HG02759 (cell line): ENCODE measurements at regions not wholly inside any gene's neighbourhood (a gene's known extent, or its start where the extent isn't known, plus 50 kb on each side); places are given as distances from the start of the nearest gene placed in this dataset.

Experiments
- ATAC-seq: cut with Tn5 transposase; IDR thresholded peaks from one replicate; pipeline ENCODE4 v1.9.1; 2021; ENCODE audit warnings: mild to moderate bottlenecking, moderate library complexity; ENCODE audit not compliant: unreplicated experiment

DNA sequence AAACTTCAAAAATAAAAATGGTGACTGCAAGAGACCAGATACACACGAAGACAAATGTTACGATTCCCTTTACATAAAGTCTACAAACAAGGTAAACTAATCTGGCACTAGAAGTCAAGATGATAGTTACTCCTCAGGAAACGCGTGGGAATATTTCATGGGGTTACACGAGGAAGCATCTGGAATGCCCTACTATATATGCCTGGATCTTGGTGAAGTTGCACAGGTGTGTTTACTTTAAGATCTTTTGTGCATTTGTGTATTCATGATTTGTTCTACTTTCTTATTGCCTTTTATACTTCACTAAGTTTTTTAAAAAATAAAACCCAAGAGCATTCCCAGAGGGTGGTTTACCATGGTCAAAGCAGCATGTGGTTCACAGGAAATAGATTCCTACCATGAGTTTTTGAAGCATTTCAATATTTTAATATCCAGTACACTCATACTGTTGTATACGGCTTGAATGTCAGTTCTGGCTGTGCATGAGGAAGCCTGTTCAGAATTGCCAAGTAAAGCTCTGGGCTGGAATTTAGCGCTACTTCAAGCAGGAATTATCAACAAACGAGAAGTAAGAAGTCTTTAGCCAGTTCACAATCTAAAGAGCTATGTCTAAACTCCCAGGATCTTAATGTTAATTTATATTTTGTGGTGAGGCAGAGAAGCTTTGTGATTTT is 239.8 kb upstream of the KLHL1 start:
- no peak for ATAC-seq

DNA sequence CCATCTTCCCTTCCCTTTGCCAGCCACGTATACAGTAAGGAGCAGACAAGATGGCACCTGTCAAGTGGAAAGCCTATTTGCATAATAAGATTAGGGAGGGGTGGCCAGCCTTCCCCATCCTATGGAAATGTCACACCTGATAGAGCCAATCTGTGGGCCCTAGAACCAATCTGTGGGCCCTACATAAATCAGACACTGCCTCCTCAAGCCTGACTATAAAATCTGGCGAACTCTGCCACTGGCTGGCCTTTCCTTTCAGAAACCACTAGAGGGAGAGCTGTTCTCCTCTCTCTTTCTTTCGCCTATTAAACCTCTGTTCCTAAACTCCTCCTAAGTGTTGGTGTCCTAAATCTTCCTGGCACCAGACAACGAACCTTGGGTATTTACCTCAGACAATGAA is 231.5 kb upstream of the KLHL1 start:
- no peak for ATAC-seq

DNA sequence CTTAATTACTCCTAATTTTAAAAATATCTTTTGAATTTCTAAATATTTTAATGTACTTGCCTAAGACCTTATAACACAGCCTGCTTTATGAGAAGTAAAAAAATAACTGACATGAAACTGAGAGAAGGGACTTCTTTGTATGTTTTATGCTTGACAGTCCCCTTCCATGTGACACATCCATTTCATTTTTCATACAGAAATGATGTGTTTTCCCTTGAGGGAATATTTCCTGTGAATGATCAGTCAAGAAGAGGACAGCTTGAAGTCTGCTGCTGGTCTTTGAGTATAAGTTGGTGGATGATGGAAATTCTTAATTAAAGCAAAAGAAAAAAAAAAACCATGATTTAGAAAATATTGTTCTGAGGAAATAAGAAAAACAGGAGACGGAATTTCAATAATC is 230.4 kb upstream of the KLHL1 start:
- ATAC-seq = no peak

DNA sequence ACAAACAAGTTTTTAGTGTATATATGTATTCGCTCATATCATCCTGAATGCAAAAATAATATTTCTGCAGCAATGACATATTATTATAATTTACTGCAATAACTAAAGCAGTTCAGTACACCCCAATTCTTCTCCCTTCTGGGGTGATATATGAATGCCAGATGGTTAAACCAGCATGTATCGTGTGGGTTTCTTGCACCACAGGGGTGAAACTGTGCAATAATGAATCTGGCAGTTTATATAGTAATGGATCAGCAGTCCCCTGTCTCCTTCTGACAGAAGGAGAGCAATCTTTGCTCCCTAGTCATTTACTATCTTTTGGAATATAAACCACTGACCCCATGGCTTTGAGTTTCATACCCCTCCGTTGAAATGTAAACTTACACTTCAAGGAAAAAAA is 228.6 kb upstream of the KLHL1 start:
- no peak for ATAC-seq

DNA sequence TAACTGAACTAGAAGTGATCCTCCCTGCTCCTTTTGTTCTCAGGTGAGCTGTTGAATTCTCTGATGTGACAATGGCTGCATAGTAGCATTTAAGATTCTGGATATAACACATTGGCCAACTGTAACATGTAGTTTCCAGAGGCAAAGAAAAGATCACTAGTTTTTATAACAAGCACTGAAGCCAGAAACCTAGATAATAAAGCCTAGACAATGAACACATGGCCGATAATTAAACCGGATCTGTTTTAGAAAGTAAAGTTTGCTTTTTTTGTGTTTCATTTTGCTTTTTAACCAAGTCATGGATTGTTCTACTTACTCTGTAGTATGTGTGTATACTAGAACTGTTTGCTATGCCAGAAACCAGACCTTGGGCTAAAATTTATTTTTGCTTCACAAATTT is 225.5 kb upstream of the KLHL1 start:
- no peak for ATAC-seq

DNA sequence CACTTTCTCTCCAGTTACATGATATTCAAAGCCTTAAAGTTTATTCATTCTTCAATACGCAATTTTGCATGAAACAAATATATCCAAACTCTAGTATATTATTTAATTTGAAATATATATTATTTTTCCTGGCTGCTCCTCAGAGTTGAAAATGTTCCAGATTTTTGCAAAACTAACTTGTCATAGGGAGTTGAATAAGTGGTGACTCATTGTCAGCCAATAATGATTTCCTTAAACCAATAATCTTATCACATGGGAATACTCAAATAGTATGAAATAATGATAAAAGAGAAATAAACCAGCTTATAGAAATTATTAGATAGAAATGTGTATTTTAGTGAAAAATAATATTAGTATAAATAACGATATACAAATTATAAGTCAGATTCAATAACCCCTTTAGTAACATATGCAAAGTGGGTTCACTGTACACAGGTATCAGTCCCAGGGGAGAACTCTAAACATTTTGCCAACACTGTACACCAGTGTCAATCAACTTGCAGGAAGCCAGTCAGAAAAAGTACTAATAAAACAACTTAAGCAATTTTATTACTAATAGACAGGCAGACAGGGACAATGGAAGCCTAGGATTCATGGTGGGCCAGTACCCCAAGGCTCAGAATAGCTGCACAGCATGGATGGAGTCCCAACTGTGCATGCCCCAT is 222.6 kb upstream of the KLHL1 start:
- no peak for ATAC-seq

DNA sequence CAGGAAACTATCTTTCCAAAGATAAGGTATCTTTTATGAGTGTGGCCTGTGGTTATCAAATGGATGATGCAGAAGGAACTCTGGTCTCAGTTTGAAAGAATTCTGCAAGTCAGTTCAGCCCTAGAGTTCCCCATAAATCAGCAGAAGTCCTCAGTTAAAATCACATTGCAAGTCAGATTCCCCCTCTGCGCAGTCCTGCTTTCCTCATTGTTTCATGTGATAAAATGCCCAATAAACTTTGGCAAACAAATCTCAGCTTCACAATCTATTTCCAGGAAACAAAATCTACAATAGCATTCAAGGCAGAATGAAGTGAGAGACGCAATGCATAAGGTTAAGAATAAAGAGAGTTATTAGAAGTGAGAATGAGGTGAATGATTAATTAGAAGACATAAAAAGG is 216.3 kb upstream of the KLHL1 start:
- ATAC-seq = no peak

DNA sequence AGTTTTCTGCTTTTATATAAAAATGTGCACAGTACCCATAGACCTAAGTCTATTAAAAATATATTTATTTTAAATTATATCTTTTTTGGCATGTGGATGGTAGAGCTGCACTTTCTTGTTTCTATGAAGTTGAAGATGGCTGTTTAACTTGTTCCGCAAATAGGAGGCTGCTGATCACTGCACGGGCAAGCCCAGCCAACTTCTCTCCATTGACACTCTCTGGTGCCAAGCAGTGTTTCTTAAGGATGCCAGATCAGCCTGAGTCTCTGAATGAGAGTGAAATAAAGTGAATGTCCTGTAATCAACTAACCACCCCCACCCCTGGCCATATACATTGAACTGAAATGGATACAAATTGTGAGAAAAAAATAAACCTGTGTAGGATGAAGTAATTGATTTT is 202.9 kb upstream of the KLHL1 start:
- no peak for ATAC-seq

DNA sequence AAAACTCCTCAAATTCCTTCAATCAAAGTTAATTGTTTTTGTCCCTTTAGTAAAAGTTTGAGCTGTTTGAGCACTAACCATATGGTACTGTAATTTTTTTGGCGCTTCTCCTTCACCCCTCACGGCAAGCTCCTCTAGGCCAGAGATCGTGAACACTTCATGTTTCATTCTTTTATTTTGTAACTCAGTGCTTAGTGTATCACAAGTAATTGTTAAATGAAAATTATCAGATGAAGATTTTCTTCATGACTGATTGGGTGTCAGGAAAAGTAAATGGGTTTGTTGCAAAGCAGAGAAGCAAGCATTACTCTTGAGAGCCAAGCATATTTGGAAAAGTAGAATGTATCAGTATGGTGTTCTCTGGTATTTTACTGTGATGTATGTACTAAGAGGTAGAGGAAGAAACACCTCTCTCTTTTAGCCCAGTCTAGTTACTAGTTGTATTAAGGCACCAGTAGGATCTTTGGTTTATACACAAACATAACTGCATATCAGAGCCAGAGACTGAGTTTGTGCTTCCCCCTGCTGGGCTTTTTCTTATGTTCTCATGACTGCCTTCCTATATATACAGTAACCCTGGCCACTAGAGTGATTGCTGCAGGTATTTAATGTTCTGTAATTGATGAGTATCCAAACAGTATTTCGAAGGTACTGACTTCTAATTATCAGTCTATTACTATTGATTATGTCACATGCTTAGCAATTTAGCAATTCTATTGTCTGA is 202.3 kb upstream of the KLHL1 start:
- no peak for ATAC-seq

DNA sequence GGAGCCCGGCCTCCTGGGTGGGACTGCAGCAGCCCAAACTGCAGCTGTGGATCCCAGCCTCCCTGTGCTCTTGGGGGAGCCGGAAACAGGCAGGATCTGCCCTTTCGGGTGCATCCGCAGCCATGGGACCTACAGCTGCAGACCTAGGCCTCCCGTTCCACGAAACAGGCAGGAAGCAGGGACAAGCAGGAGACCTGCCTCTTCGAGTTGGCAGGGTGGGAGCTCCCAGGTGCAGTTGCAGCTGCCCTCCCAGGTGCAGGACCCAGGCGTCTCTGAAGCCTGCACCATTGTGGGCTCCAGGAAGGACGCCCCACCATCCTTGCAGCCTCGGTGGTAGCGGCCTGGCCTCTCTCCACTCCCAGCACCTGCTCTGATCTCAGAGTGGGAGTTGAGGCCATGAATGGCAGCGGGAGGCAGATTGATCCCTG is 189.0 kb upstream of the KLHL1 start:
- no peak for ATAC-seq

DNA sequence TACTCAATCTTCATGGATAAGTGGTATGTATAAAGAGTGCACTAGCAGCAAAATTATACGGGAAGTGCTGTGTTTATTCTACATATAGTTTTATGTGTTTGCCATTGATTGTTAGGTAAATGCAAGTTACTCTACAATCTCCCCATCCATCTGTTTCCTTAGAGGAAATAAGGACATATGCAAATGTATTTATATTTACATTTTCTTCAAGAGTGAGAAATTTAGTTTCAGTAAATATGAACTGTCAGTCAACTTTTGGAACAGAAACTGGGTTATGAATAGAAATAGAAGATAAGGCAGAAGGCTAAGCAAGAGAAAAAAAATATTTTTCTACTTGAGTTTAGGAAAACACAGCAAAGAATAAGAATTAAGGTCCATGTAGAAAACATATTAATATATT is 176.1 kb upstream of the KLHL1 start:
- ATAC-seq = no peak

DNA sequence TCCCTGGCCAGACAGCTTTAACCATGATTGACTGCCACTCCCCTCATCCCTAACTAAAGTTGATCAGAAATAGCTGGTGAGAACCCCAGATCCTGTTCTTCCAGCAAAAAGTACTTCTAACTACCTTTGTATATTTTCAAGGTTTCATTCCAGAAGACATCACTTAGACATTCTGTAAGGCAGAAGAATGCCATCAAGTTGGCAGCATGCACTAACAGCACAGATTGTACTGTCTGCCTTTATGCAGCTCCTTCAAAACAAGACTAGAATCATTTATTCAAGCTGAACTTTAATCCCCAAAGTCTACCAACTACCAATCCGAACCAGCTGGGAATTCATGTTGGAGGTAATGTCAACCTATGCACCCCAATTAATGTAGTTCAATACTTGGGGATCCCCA is 167.6 kb upstream of the KLHL1 start:
- ATAC-seq = no peak

DNA sequence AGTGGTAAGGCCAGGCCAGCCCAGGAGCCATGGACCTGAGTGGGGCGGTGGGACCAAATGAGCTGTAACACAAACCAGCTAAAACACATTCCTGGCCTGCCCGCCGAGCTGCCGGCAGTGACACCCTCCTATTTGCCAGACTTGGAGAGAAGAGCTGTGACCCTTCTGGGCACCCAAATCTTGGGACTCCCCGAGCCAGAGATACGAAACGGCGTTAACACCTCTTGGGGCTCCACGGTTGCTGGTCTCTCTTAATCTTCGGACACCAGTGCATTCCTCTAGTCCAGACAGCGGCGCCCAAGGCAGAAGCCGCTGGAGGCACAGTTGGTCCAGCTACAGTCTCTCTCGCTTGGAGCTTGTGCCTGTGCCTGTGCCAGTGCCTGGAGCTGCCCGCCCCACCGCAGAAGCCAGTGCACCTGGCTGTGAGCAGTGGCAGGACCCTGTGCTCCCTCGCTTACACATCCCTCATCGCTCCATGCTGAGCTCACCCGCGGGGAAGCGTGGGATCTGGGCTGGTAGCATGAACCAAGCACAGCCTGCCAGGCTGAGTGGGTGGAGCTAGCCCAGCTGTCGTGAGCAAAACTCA is 147.2 kb upstream of the KLHL1 start:
- ATAC-seq = no peak

DNA sequence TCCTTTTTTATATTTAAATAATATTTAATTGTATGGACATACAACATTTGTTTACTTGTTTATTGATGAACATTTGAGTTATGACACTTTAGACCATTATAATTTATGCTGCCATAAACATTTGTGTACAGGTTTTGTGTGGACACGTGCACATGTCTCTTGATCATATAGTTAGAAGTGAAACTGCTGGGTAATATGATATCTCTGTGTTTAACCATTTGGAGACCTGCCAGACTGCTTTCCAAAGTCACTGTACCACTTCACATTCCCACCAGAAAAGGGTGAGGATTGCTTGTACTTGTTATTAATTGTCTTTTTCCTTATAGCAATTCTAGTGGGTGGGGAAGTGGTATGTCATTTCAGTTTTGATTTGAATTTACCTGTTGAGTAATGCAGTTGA is 145.6 kb upstream of the KLHL1 start:
- no peak for ATAC-seq

DNA sequence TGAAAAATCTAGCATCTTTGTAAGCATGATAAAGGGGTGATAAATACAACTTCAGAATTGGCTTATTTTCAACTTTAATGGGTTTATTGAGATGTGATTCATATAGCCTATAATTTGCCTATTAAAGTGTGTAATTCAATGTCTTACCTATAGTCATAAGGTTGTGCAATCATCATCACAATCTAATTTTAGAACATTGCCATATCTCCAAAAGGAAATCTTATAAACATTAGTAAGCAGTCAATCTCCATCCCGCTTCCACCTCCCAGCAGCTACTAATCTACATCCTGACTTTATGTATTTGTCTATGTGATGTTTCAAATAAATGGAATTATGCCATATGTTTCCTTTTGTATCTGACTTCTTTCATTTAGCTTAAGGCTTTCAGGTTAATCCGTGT is 145.2 kb upstream of the KLHL1 start:
- ATAC-seq = no peak

DNA sequence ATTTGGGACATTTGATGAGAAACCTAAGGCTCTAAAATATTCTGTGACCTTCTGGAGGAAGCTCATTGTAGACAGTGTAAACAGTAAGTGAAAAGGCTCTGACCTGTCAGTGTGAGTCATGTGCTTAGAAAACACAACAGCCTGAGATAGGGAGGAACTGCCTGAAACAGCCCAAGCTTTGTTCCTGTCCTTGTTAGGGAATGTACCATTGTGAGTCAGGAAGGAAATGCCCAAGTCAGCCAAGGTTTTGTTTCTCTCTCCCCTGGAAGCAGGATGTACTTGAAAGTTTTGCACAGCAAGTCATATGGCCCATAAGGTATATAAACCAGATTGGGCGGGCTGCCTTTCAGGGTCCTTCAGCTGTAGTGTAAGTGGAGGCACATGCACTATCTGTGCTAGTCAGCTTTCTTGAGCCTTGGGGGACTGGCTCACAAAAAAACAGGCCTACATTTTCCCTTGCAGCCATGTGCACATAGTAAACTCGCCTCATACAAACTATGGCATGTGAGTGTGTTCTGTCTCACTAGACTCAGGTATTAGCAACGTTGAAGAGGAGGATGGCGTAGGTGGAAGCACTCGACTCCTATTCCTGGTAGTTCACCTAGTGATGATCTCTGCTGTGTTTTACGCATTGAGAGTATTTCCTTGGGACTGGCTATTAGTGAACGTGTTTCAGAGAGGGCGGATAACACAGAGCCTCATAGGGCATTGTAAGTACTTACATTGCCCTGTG is 141.2 kb upstream of the KLHL1 start:
- ATAC-seq = no peak

DNA sequence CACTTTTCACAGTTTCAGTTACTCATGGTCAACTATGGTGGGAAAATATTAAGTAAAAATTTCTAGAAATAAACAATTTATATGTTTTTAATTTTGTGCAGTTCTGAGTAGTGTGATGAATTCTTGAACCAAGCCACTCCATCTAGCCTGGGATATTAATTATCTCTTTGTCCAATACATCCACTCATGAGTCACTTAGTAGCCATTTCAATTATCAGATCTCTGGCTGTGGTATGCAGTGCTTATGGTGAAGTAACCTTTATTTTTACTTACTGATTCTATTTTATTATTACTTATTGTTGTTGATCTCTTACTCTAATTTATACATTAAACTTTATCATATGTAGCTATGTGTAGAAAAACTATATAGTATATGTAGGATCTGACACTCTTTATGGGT is 128.9 kb upstream of the KLHL1 start:
- ATAC-seq = no peak

DNA sequence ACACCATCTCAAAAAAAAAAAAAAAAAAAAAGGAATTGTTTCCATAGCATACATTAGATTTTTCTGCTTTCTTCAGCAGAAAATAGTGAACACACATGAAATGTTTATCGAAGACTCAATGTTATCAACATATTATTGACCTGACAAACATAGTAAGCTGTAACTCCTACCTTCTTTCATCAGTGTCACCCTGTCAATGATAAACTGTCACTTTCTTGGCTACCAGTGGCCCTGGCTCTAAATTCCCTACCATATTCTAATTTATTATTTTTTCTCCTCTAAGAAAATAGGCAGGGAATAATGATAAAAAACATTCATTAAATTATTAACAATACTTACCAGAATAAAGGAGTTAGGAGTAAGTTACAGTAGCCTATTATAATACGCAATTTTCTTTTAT is 127.3 kb upstream of the KLHL1 start:
- no peak for ATAC-seq

DNA sequence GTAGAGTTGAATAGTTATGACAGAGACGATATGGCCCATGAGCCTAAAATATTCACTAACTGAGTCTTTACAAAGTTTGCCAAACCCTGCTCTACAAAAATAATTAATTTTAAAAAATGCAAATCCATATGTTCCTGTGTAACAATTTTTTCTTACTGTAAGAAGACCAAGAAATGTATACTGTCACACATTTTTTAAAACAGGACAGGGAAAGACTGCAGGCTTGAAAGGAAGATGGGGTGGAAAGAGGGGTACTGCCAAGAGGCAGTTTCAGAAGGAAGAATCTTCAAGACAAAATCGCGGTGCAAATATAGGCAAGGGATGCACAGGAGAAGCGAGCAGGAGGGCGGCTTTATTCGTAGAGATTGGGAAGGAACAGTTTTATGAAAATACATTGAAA is 115.7 kb upstream of the KLHL1 start:
- no peak for ATAC-seq

DNA sequence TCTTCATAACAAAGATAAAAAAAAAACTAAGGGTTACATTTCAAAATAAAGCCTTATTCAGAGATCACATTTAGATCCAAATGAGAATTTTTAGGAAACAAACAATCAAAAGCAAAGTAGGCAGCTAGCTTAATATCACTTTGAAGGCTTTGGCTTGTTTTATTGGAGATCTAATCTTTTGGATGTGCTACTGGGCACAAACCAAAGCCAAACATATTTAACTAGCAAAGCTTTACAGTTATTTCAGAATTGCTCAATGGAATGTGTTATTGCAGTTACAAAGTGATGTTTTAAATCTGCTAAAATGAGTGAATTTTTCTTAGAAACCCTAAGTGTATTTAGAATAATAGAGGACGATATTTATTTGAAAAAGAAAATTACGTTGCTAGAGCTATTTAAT is 114.7 kb upstream of the KLHL1 start:
- no peak for ATAC-seq

DNA sequence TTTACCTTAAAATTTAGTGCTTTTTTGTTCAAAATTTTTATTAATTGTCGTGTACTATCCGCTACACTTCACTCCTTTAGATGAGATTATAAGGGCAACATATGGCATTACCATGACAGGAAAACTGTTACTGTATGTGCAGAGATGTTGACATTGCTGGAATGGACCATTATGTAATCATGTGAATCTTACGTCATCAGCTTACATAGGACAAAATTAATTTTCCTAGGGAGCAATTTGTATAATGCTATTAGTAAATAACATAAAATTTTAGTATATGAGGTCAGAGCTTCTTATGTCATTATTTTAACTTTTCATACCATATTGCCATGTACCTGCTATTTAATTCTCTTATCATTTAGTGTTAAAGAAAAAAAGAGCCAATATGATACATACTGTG is 110.4 kb upstream of the KLHL1 start:
- ATAC-seq = no peak
